CD14-positive monocyte (primary cell): ENCODE measurements at regions not wholly inside any gene's neighbourhood (a gene's known extent, or its start where the extent isn't known, plus 50 kb on each side); places are given as distances from the start of the nearest gene placed in this dataset.

Source experiments
- DNase-seq, 3 donors: peaks; one replicate each; pipeline ENCODE4 v3.0.0-alpha.2; 2011 to 2022
- H2AFZ ChIP-seq: 2 replicates; pipeline ENCODE4 v1.6.0; 2012; ENCODE audit warnings: mild to moderate bottlenecking, low read depth, low read length, inconsistent platforms; ENCODE audit not compliant: insufficient read depth, poor library complexity, severe bottlenecking
- H3K27ac ChIP-seq, 2 donors: 1 replicate in 1 of 2; 2 replicates in 1 of 2; pipeline ENCODE4 v1.5.1; 2012 to 2013; ENCODE audit warnings: low read length in 2 of 2, control low read depth in 1 of 2, inconsistent platforms in 1 of 2, low read depth in 1 of 2, mild to moderate bottlenecking in 1 of 2
- H3K27me3 ChIP-seq, 2 donors: one replicate each; pipeline versions ENCODE4 v1.6.0 to v1.6.1; 2011 to 2013; ENCODE audit warnings: low read length in 2 of 2; ENCODE audit not compliant: control insufficient read depth in 2 of 2, insufficient read depth in 2 of 2
- H3K36me3 ChIP-seq, 2 donors: replicated peaks in 1 of 2; 1 replicate in 1 of 2; 2 replicates in 1 of 2; pipeline versions ENCODE4 v1.5.1 to v1.6.1; 2012 to 2013; ENCODE audit warnings: low read length in 2 of 2, control low read depth in 1 of 2, inconsistent platforms in 1 of 2, mild to moderate bottlenecking in 1 of 2; ENCODE audit not compliant: insufficient read depth in 2 of 2, control insufficient read depth in 1 of 2
- H3K4me1 ChIP-seq, 2 donors: 1 replicate in 1 of 2; 2 replicates in 1 of 2; pipeline versions ENCODE4 v1.5.1 to v1.6.1; 2012 to 2013; ENCODE audit warnings: low read length in 2 of 2, control low read depth in 1 of 2, inconsistent platforms in 1 of 2, mild to moderate bottlenecking in 1 of 2, moderate library complexity in 1 of 2; ENCODE audit not compliant: insufficient read depth in 2 of 2, control insufficient read depth in 1 of 2
- H3K4me2 ChIP-seq: replicated peaks from 2 replicates; pipeline ENCODE3; 2012; ENCODE audit warnings: low read length, moderate library complexity, mild to moderate bottlenecking; ENCODE audit not compliant: poor library complexity, severe bottlenecking; ENCODE audit errors: extremely low read depth
- H3K4me3 ChIP-seq, 3 experiments: fragments of 200-600 bp in 1 of 3; sonication (generic) in 1 of 3; replicated peaks in 1 of 3; 1 replicate in 2 of 3; 2 replicates in 1 of 3; pipeline ENCODE4 v1.5.1; 2011 to 2013; ENCODE audit warnings: low read length in 3 of 3, mild to moderate bottlenecking in 3 of 3, control low read depth in 2 of 3, low read depth in 2 of 3, inconsistent platforms in 1 of 3, moderate library complexity in 1 of 3
- H3K79me2 ChIP-seq: 2 replicates; pipeline ENCODE4 v1.6.0; 2012; ENCODE audit warnings: mild to moderate bottlenecking, control low read depth, inconsistent platforms, low read length, moderate library complexity; ENCODE audit not compliant: insufficient read depth
- H3K9ac ChIP-seq: 2 replicates; pipeline ENCODE4 v1.6.0; 2017; ENCODE audit warnings: low read length, mild to moderate bottlenecking; ENCODE audit not compliant: insufficient read depth, poor library complexity, severe bottlenecking
- H3K9me3 ChIP-seq, 2 donors: replicated peaks in 1 of 2; 1 replicate in 1 of 2; 2 replicates in 1 of 2; pipeline versions ENCODE4 v1.5.1 to v1.6.1; 2012 to 2013; ENCODE audit warnings: low read length in 2 of 2, control low read depth in 1 of 2; ENCODE audit not compliant: control insufficient read depth in 1 of 2, insufficient read depth in 1 of 2
- H4K20me1 ChIP-seq: 2 replicates; pipeline ENCODE4 v1.6.0; 2012; ENCODE audit warnings: mild to moderate bottlenecking, low read length, control low read depth, moderate library complexity; ENCODE audit not compliant: insufficient read depth
- H3K27ac Mint-ChIP-seq, 7 donors: one replicate each; pipeline ENCODE4 v1.8.0; 2020; ENCODE audit warnings: mild to moderate bottlenecking in 7 of 7, mixed read lengths in 7 of 7, moderate library complexity in 6 of 7, inconsistent platforms in 2 of 7
- H3K27me3 Mint-ChIP-seq, 3 donors: one replicate each; pipeline ENCODE4 v1.8.0; 2021 to 2022; ENCODE audit warnings: low read depth in 3 of 3, mild to moderate bottlenecking in 3 of 3, mixed read lengths in 3 of 3, moderate library complexity in 3 of 3, inconsistent platforms in 1 of 3
- H3K36me3 Mint-ChIP-seq, 2 donors: one replicate each; pipeline ENCODE4 v1.8.0; 2020; ENCODE audit warnings: mixed read lengths in 2 of 2, inconsistent platforms in 1 of 2, mild to moderate bottlenecking in 1 of 2
- H3K4me1 Mint-ChIP-seq: one replicate; pipeline ENCODE4 v1.8.0; 2020; ENCODE audit warnings: mild to moderate bottlenecking, mixed read lengths
- H3K4me3 Mint-ChIP-seq, 2 donors: one replicate each; pipeline ENCODE4 v1.8.0; 2020; ENCODE audit warnings: mild to moderate bottlenecking in 2 of 2, mixed read lengths in 2 of 2, moderate library complexity in 1 of 2
- H3K9me3 Mint-ChIP-seq, 7 donors: one replicate each; pipeline ENCODE4 v1.8.0; 2020 to 2022; ENCODE audit warnings: mixed read lengths in 7 of 7, mild to moderate bottlenecking in 6 of 7, moderate library complexity in 6 of 7, inconsistent platforms in 2 of 7
- CTCF ChIP-seq: fragments of 200-600 bp; IDR thresholded peaks from one replicate; pipeline ENCODE4 v1.8.0; 2022; ENCODE audit warnings: antibody characterized with exemption, mild to moderate bottlenecking
- WGBS: methylation state at CpG from one replicate; pipeline ENCODE4 v1.1.5; 2013; ENCODE audit warnings: missing lambda C conversion rate; ENCODE audit not compliant: insufficient coverage; 5-methylcytosine and 5-hydroxymethylcytosine counted together
- intact Hi-C, 2 donors: fragments of 100-400 bp; cut with micrococcal nuclease; formaldehyde crosslinking; loops; one replicate each; pipeline versions ENCODE4 v1.15.0 to v1.15.1; 2023

- DNase-seq: no peak
- no peaks in the 10 kb centered on the region for H3K4me1 Mint-ChIP-seq
- H3K27ac Mint-ChIP-seq: no peak overlapping the region
- H3K4me3 Mint-ChIP-seq: no peak overlapping the region
- Histone ChIP-seq H3K9ac (no peak overlapping the region), H3K4me3 (no peak overlapping the region), H3K9me3 (no peaks in the 10 kb centered on the region), H3K4me1 (no peaks in the 10 kb centered on the region), H4K20me1 (no peaks in the 10 kb centered on the region), H3K4me2 (no peak overlapping the region), H3K79me2 (no peaks in the 10 kb centered on the region), H3K36me3 (no peaks in the 10 kb centered on the region), H3K27me3 (no peaks in the 10 kb centered on the region), H2AFZ (no peak overlapping the region), H3K27ac (no peak overlapping the region)
- intact Hi-C loops: no loop called here
- no peak for TF ChIP-seq CTCF
- H3K36me3 Mint-ChIP-seq: no peaks in the 10 kb centered on the region
- peaks cover 0 to 3% (median 0%) of the 10 kb centered on the region in 3 donors for H3K27me3 Mint-ChIP-seq
- H3K9me3 Mint-ChIP-seq: peaks cover 0 to 5% (median 0%) of the 10 kb centered on the region in 7 donors
- 43% methylated on average over 2 of the region's 4 CpGs for WGBS
These were observed 342.0 kb upstream of the NR2F2 start for GRCh38 chr15:95988574-95988887.

- no peak overlapping the region for H3K4me2 ChIP-seq
- H3K9ac ChIP-seq: no peak overlapping the region
- no peaks in the 10 kb centered on the region for H4K20me1 ChIP-seq
- H3K4me3 ChIP-seq: no peak overlapping the region
- H3K4me1 ChIP-seq: no peaks in the 10 kb centered on the region
- DNase-seq: no peak
- Mint-ChIP-seq H3K4me3 (no peak overlapping the region), H3K4me1 (no peaks in the 10 kb centered on the region), H3K9me3 (peaks cover 0 to 2% (median 0%) of the 10 kb centered on the region in 7 donors), H3K27ac (no peak overlapping the region), H3K36me3 (no peaks in the 10 kb centered on the region), H3K27me3 (peaks cover 0 to 1% (median 0%) of the 10 kb centered on the region in 3 donors)
- no peaks in the 10 kb centered on the region for H3K27me3 ChIP-seq
- no peaks in the 10 kb centered on the region for H3K9me3 ChIP-seq
- H2AFZ ChIP-seq: no peak overlapping the region
- intact Hi-C loops: no loop called here
- 80% methylated on average over 1 of the region's 3 CpGs for WGBS
- no peaks in the 10 kb centered on the region for H3K36me3 ChIP-seq
- H3K27ac ChIP-seq: no peak overlapping the region
- no peak for TF ChIP-seq CTCF
- H3K79me2 ChIP-seq: no peaks in the 10 kb centered on the region
These were observed 341.1 kb upstream of the NR2F2 start for GRCh38 chr15:95989392-95989791.
